Fibroblast of pulmonary artery (primary cell): ENCODE measurements at regions not wholly inside any gene's neighbourhood (a gene's known extent, or its start where the extent isn't known, plus 50 kb on each side); places are given as distances from the start of the nearest gene placed in this dataset.
"Not testable (repeated sequence)": the region's sequence is repeated elsewhere in the genome, so short reads cannot be mapped to it uniquely, and the experiment has no call there.

Source experiments
- DNase-seq: peaks from one replicate; pipeline ENCODE4 v3.0.0-alpha.2; 2010; ENCODE audit warnings: low read depth
- H3K4me3 ChIP-seq: replicated peaks from 2 replicates; pipeline ENCODE4 v1.5.1; 2011; ENCODE audit warnings: low read depth, mild to moderate bottlenecking, control low read depth, low read length, moderate library complexity
- CTCF ChIP-seq: IDR thresholded peaks from 2 replicates; pipeline ENCODE4 v1.5.1; 2011; ENCODE audit warnings: mild to moderate bottlenecking, control low read depth, low read length, inconsistent platforms; ENCODE audit errors: missing control alignments

- TF ChIP-seq CTCF: no peak
- no peak overlapping the region for H3K4me3 ChIP-seq
- no peak for DNase-seq
These were observed 685.0 kb downstream of the RAPGEF2 start for GRCh38 chr4:159787901-159788300.

- TF ChIP-seq CTCF: no peak
- DNase-seq: no peak
- H3K4me3 ChIP-seq: no peak overlapping the region
These were observed 688.5 kb downstream of the RAPGEF2 start for GRCh38 chr4:159791334-159791733.

GRCh38 chr4:159804592-159804991 lies 701.7 kb downstream of the RAPGEF2 start:
- H3K4me3 ChIP-seq, DNase-seq: not testable (repeated sequence)

- DNase-seq: no peak
- H3K4me3 ChIP-seq: no peak overlapping the region
- no peak for TF ChIP-seq CTCF
These were observed 720.9 kb downstream of the RAPGEF2 start for GRCh38 chr4:159823743-159824142.

- DNase-seq: no peak
- H3K4me3 ChIP-seq: no peak overlapping the region
- no peak for TF ChIP-seq CTCF
These were observed 725.8 kb downstream of the RAPGEF2 start for GRCh38 chr4:159828687-159829086.

GRCh38 chr4:159829184-159829583 lies 726.3 kb downstream of the RAPGEF2 start:
- DNase-seq: no peak
- TF ChIP-seq CTCF: no peak
- H3K4me3 ChIP-seq: no peak overlapping the region

- no peak for TF ChIP-seq CTCF
- H3K4me3 ChIP-seq: no peak overlapping the region
- DNase-seq: no peak
These were observed 734.2 kb downstream of the RAPGEF2 start for GRCh38 chr4:159837071-159837470.

GRCh38 chr4:159855731-159856130 lies 752.9 kb downstream of the RAPGEF2 start:
- TF ChIP-seq CTCF: no peak
- H3K4me3 ChIP-seq: no peak overlapping the region
- no peak for DNase-seq
